ENCODE measurements at regions not wholly inside any gene's neighbourhood (a gene's known extent, or its start where the extent isn't known, plus 50 kb on each side); places are given as distances from the start of the nearest gene placed in this dataset.
"Not testable (repeated sequence)": the region's sequence is repeated elsewhere in the genome, so short reads cannot be mapped to it uniquely, and the experiment has no call there.

DNA sequence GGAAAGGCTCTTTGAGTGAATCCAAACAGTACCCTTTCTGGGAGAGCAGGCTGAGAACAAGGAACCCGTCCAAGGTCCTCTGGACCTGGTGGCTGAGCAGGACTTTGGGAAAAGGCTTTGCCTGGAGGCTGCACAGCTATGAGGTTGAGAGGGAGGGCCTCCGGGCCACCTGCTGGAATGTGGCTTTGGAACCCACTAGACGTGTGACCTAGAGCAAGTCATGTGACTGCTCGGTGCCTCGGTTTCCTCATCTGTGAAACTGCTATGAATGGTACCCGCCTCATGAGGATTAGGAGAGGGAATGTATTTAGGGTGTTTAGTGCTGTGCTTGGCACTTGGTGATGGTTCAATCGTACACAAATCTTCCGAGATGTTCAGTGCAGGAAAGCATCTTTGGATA is 50.4 kb downstream of the HAPSTR1 start:
- no peak for DNase-seq

DNA sequence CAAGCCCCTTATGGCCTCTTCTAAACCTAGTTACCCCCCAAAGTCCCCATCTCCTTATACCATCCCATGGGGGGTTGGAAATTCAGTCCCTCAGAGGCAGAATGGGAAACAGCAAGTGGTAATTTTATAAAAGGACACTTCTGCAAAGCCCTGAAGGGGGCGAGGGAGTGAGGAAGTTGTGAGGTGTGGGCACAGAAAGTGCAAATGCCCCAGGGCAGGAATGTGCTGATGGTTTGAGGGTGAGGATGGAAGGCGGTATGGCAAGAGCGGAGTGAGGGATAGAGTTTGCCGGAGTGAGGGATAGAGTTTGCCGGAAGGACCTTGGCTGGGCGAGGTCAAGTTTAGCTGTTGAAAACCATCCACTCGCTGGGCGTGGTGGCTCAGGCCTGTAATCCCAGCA is 52.7 kb downstream of the HAPSTR1 start:
- DNase-seq, result no peak

DNA sequence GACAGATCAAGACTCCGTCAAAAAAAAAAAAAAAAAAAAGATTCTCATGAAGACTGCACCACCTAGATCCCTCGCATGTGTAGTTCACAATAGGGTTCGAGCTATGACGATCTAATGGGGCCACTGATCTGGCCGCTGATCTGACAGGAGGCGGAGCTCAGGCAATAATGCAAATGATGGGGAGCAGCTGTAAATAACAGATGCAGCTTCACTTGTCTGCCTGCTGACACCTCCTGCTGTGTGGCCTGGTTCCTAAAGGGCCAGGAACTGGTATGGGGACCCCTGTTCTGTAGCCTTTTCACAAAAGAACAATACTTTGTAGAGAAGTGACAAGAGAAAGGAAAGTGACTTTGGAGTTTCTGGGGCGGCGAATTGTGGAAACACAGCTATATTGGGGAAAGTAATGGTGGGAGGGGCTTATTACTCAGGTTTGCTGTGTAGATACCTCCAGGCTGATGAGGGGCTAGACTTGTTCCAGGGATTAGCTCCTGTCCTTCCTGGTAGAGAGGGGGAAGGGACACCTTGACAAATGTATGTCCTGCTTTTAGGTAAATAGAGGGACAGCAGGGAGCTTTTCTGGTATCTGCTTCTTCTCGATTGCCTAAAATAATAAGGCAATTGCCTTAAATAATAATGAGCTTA is 57.1 kb downstream of the HAPSTR1 start:
- no peak for DNase-seq

DNA sequence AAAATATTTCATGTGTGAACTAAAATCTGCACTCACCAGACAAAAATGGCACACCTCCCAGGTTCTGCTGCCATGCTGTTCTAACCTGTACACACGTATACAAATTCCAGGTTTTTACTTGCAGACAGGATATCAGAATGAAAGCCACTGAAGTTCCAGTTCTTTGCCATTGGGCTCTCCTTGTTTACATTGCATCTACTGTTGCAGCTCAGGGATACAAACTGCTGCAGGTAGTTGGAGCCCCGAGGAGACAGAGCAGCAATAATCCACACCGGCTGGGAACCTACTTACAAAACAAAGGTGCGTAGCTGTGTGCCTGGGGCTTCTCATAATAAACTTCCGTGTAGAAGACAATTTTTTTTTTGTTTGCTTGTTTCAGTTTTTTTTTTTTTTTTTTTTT is 59.6 kb downstream of the HAPSTR1 start:
- DNase-seq, result no peak

DNA sequence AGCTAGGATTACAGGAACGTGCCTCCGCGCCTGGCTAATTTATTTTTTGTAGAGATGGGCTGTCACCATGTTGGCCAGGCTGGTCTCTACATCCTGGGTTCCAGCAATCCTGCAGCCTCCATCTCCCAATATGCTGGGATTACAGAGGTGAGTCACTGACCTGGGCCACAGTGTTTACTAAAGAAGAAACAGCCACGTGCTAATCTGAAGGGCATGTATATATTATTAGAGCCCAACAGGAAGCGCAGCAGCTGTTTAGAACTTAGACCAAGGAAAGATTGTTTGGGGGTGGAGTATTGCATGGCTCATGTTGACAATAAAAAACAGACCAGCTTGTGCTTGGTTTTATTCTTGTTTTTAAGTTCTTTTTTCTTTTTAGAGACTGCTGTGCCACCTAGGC is 60.2 kb downstream of the HAPSTR1 start:
- DNase-seq, result no peak

DNA sequence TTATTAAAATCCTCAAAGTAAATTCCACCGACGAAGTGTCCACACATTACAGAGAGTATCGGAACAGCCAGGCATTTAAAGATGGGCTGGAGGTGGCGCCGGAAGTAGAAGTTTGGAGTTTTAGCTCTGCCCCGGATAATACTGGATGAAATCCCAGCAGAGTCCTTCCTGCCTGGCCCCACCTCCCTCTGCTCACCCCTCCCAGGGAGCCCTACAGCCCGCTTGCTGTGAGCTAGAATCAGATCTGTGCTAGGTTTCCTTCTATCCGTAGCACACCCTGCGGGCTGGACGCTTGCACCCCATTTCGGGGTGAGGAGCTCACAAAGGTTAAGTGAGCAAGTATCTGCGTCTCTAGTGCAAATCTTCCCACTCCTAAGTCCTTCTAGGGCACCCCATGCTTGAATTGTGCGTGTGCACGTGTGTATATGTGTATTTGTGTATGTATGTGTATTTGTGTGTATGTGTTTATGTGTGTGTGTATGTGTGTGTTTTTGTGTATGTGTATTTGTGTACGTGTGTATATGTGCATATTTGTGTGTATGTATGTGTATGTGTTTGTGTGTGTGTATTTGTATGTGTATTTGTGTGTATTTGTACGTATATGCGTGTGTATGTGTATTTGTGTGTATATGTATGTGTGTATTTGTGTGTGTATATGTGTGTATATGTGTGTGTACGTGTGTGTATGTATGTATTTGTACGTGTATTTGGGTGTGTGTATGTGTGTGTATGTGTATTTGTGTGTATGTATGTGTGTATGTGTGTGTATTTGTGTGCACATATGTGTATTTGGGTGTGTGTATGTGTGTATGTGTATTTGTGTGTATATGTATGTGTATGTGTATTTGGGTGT is 61.4 kb downstream of the HAPSTR1 start:
- no peak for DNase-seq

DNA sequence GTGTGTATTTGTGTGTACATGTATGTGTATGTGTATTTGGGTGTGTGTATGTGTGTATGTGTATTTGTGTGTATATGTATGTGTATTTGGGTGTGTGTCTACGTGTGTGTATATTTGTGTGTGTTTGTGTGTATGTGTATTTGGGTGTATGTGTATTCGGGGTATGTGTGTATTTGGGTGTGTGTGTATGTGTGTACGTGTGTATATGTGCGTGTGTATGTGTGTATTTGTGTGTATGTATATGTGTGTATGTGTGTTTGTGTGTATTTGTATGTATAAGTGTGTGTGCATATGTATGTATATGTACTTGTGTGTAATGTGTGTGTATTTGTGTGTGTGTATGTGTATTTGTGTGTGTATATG is 62.0 kb downstream of the HAPSTR1 start:
- no peak for DNase-seq

DNA sequence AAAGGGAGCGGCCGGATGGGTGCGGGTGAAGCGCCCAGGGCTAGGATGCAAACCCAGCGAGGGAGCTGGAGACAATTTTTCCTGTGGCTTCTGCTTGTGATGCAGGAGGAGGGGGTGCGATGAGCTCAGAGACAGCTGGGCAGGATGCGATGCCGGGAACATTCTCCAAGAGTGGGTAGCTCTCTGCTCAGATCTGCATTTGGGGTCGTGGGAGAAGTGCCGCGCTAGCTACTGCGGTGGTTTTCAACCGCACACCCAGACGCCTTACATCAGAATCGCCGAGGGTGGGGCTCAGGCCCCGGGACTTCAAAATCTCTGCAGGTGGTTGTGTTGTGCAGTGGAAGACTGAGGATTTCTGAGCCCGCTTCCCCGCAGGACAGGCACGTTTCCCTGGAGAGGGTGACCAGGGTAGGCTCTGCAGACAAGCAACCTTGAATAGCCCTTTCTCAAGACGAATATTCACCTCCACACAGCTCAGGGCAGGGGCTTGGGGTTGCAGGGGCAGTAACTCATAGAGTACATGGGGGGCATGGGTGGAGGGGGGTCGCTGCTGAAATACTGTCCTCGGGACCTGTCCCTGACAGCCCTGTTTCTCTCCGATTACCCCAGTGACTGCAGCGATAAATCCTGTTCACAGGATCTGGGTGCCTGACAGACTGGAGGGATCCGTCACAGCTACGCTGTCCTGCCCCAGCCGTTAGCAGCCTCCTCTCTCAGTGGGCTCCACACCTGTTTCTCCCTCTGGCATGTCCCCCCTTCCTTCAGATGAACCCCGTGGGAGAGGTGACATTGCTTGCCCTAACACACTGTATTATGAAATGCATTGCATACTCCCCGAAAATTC is 63.3 kb downstream of the HAPSTR1 start:
- DNase-seq, result peak in 2 of 51 donors; percentile 9 to 41

DNA sequence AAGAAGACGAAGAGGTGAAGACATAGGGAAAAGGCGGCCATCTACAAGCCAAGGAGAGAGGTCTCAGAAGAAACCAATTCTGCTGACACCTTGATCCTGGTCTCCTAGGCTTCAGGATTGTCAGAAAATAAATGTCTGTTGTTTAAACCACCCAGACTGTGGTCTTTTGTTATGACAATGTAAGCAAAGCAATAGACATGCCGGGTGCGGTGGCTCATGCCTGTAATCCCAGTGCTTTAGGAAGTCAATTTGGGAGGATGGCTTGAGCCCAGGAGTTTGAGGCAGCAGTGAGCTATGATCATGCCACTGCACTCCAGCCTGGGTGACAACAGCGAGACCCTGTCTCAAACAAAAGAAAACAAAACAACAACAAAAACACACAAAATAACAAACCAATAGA is 64.4 kb downstream of the HAPSTR1 start:
- no peak for DNase-seq

DNA sequence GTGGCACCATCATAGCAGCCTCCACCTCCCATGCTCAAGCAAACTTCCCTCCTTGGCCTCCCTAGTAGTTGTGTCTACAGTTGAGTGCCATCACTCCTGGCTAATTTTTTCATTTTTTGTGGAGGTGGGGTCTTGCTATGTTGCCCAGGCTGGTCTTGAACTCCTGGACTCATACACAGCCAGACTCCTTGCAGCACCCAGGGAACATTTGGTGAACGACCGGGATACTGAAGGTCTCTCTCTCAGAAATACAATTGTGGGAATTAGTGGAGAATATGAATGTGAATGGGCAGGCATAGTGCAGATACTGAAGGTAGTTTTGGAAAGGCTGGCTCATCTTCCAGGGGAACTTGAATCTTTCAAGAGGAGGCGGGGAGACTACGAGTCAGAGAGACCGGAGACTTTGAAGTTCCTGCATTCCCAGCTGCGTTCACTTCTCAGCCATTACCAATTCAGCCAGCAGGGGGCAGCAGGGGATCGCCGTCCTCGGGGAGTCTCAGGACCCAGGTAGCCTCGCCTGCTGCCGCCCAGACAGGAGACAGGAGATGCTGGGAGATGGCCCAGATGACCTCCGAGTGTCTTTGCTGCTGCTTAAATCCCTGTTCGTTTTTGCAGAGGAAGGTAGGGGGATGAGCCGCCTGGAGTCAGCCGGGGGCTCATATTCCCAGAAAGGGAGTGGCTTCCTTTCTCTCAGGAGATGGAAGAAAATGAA is 68.6 kb downstream of the HAPSTR1 start:
- DNase-seq, result peak in 47 of 51 donors; percentile 2 to 82 (median 49)

DNA sequence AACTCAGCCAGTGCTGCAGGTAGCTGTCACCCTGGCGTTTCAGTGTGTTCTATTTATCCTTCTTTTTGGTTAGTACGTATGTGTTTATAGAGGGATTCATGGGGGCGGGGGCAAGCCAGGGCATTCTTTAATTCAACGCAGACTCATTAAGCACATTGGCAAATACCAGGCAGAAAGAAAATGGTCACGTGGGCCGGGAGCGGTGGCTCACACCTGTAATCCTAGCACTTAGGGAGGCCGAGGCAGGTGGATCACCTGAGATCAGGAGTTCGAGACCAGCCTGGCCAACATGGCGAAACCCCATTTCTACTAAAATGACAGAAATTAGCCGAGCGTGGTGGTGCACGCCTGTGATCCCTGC is 69.1 kb downstream of the HAPSTR1 start:
- no peak for DNase-seq

DNA sequence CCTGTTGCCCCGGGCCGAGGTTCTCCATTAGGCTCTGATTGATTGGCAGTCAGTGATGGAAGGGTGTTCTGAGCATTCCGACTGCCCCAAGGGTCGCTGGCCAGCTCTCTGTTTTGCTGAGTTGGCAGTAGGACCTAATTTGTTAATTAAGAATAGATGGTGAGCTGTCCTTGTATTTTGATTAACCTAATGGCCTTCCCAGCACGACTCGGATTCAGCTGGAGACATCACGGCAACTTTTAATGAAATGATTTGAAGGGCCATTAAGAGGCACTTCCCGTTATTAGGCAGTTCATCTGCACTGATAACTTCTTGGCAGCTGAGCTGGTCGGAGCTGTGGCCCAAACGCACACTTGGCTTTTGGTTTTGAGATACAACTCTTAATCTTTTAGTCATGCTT is 74.2 kb downstream of the HAPSTR1 start:
- no peak for DNase-seq

DNA sequence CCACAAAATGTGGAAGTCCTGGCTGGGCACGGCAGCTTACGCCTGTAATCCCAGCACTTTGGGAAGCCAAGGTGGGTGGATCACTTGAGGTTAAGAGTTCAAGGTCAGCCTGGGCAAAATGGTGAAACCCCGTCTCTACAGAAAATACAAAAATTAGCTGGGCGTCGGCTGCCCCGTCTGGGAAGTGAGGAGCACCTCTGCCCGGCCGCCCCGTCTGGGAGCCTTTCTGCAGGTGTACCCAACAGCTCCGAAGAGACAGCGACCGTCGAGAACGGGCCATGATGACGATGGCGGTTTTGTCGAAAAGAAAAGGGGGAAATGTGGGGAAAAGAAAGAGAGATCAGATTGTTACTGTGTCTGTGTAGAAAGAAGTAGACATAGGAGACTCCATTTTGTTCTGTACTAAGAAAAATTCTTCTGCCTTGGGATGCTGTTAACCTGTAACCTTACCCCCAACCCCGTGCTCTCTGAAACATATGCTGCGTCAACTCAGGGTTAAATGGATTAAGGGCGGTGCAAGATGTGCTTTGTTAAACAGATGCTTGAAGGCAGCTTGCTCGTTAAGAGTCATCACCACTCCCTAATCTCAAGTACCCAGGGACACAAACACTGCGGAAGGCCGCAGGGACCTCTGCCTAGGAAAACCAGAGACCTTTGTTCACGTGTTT is 75.0 kb downstream of the HAPSTR1 start:
- DNase-seq, result not testable (repeated sequence)

DNA sequence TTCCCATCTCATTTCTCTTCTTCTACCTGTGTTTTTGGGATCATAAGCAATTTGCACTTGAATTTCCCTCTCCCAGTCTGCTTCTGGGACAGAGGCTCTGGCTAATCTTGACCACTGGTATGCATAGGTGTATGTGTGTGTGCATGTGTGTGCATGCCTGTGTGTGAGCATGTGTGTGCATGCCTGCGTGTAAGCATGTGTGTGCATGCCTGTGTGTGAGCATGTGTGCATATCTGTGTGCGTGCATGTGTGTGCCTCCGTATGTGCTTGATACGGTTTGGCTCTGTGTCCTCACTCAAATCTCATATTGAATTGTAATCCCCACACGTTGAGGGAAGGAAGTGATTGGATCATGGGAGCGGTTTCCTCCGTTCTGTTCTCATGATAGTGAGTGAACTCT is 77.7 kb downstream of the HAPSTR1 start:
- no peak for DNase-seq

DNA sequence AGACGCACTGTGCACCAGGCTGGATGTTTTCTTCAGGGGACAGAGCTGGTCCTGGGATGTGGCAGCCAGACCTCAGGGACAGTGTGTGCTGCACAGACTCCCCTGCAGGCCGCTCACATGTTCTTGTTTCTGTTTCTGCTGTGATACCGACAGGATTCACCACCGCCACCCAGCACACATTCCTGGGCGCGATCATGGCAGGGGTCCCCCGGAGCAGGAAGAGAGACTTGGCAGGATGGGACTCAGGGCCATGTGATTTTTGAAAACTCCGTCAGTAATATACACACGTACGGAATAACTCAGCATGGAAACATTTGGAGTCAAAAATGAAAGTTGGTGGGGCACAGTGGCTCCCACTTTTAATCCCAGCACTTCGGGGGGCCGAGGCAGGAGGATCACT is 79.0 kb downstream of the HAPSTR1 start:
- DNase-seq, result no peak

DNA sequence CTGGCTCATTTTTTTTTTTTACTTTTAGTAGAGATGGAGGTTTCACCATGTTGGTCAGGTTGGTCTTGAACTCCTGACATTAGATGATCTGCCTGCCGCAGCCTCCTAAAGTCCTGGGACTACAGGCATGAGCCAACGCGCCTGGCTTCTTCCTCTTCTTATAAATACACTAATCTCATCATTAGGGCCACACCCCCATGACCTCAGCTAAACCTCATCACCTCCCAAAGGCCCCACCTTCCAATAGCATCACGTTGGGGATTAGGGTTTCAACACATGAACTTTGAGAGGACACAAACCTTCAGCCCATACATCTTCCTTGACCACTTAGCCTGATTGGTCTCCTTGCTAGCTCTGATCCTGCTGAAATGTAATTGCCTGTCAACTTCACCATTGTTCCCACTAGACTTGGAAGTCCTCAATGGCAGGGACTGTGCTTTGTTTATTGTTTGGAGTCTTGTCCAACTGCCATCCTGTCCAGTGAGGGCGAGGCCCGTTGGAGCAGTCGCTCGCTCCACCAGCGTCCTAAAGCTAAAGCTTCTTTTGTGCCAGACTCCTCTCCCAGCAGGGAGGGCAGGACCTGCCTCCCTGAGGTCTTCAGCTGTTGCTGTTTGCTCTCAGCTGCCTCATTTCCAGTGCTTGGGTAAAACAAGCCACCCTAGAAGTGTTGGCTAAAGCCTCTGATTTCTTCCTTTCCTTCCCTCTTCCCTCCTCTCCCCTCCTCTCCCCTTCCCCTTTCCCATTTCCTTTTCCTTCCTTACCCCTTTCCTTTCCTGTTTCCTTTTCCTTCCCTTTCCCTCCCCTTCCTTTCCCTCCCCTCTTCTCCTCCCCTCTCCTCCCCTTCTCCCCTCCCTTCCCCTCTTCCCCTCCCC is 85.3 kb downstream of the HAPSTR1 start:
- DNase-seq, result peak in 43 of 51 donors; percentile 1 to 88 (median 51)

DNA sequence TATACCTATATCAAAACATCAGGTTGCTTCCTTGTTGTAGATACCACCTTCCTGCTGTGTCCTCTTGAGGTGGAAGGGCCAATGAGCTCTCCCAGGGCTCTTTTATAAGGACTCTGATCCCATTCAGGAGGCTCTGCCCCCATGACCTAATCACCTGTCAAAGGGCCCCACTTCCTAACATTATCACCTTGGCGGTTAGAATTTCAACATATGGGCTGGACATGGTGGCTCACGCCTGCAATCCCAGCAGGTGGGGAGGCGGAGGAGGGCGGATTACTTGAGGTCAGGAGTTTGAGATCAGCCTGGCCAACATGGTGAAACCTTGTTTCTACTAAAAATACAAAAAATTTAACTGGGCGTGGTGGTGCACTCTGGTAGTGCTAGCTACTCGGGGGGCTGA is 86.4 kb downstream of the HAPSTR1 start:
- DNase-seq, result no peak

DNA sequence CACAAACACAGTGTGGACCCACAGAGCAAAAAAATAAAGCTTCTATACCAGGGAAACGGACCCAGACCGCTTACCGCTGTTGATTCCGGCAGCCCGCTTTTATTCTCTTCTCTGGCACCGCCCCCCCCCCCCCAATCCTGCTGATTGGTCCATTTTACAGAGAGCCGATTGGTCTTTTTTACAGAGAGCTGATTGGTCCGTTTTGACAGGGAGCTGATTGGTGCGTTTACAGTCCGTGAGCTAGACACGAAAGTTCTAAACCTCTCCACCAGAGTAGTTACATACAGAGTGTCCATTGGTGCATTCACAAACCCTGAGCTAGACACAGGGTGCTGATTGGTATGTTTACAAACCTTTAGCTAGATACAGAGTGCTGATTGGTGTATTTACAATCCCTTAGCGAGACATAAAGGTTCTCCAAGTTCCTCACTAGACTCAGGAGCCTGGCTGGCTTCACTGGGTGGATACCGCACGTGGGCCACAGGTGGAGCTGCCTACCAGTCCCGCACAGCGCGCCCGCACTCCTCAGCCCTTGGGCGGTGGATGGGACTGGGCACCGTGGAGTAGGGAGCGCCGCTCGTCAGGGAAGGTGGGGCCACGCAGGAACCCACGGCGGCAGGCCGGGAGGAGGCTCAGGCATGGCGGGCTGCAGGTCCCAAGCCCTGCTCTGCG is 92.4 kb downstream of the HAPSTR1 start:
- no peak for DNase-seq

DNA sequence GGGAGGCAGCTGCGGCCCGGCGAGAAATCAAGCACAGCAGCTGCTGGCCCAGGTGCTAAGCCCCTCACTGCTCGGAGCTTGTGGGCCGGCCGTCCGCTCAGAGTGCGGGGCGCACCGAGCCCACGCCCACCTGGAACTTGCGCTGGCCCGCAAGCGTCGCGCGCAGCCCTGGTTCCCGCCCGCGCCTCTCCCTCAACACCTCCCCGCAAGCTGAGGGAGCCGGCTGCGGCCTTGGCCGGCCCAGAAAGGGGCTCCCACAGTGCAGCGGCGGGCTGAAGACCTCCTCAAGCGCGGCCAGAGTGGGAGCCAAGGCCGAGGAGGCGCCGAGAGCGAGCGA is 92.9 kb downstream of the HAPSTR1 start:
- no peak for DNase-seq

DNA sequence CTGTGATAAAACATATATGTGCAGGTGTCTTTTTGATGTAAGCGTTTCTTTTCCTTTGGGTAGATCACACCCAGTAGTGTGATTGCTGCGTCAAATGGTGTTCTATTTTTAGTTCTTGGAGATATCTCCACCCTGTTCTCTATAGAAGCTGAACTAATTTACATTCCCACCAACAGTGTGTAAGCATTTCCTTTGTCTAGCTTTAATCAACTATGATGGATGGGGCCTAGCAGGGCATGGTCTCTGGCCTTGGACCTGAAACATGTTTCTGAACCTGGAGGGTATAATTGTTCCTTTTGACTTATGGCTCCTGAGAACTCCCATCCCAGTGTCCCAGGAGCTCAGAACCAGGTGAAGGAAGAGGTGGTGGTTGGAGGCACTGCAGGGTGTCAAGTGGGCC is 93.9 kb downstream of the HAPSTR1 start:
- DNase-seq, result no peak
